ENCODE measurements at regions not wholly inside any gene's neighbourhood (a gene's known extent, or its start where the extent isn't known, plus 50 kb on each side); places are given as distances from the start of the nearest gene placed in this dataset.

DNA sequence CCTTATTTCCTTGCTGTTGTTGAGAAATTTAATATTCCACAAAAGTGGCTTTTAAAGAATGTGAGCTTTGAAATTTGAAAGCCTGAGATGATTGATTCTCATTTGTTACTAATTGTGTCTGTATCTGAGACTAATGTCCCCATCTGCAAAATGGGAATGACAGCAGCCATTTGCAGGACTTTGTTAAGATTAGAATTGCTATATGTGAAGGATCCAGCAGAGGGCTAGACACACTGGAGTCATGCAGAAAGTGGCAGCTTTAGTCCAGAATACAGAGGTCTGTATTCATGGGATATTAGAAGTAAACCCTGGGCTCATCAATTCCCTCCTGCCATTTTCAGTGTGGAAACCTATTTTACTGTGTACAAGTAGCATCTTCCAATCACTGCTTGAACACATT lies 296.5 kb upstream of the GYPC start:
- TF ChIP-seq POLR2A (IDR thresholded peaks at IDR 0.05), result no peak
- no peak for TF ChIP-seq CTCF (IDR thresholded peaks at IDR 0.05)
- no peak for TF ChIP-seq POLR2AphosphoS5 (IDR thresholded peaks at IDR 0.05)
